GM12892 (cell line): ENCODE measurements at regions not wholly inside any gene's neighbourhood (a gene's known extent, or its start where the extent isn't known, plus 50 kb on each side); places are given as distances from the start of the nearest gene placed in this dataset.

Experiments used
- POLR2A ChIP-seq: IDR thresholded peaks from 2 replicates; pipeline ENCODE4 v1.6.1; 2011; ENCODE audit warnings: low read depth, low read length, control low read depth
- TAF1 ChIP-seq: IDR thresholded peaks from 2 replicates; pipeline ENCODE4 v1.6.1; 2011; ENCODE audit warnings: low read depth, mild to moderate bottlenecking, control low read depth, low read length, borderline replicate concordance

GRCh38 chr12:46110223-46110611 lies 119.8 kb upstream of the SCAF11 start:
- TF ChIP-seq POLR2A (no peak), TAF1 (no peak)
